T follicular helper cell (primary cell): ENCODE measurements at regions not wholly inside any gene's neighbourhood (a gene's known extent, or its start where the extent isn't known, plus 50 kb on each side); places are given as distances from the start of the nearest gene placed in this dataset.
"Not testable (repeated sequence)": the region's sequence is repeated elsewhere in the genome, so short reads cannot be mapped to it uniquely, and the experiment has no call there.

ENCODE experiments used
- DNase-seq: peaks from one replicate; pipeline ENCODE4 v3.0.0-alpha.2; 2020; ENCODE audit warnings: low read depth

DNA sequence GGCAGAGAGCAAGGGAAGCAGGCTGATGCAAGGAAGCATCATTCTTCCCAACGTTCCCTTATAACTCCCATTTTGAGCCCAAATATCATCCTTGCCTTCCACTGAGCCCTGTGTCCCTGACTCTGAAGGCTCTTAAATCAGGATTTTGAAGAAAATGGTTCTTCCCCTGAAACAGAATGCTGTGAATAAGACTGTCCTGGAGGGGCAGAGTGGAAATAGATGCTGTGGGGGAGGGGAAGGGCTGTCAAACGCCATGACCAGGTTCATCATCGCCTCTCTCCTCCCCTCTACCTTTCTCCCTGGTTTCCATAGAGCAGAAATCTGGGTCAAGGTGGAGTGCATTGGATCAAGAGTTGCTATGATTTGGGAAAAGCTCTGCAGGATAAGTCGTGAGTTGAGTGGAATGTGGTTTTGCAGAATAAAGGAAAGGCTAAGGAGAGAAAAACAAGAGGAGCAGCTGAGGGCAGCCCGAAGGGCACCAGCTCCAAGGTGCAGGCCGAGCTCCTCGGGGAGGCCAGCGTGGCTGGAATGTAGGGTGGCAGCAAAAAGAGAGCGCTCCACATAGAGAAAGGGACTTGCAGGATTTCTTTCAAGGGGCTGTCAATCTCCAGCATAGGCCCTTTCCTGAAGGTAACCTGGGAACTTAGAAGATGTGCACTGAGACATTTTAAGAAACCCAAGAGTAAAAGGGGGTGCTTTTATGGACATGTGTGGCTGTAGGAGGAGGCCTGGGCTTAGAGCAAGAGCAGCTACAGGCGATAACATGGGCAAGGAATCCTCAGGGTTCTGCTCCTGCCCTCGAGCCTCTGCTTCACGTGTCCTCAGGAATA, 120.8 kb upstream of the CDYL start:
- DNase-seq, result no peak

DNA sequence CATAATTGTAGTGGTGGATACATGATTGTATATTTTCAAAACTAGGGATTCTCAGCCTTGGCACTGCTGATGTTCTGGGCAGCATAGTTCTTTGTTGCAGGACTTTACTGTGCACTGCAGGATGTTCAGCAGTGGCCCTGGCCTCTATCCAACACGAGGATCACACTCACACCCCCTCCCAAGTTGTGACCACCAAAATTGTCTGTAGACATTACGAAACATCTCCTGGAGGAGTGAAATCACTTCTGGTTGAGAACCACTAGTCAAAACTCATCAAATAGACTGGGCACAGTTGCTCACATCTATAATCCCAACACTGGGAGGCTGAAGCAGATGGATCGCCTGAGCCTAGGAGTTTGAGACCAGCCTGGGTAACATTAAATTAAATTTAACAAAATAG, 123.1 kb upstream of the CDYL start:
- no peak for DNase-seq

DNA sequence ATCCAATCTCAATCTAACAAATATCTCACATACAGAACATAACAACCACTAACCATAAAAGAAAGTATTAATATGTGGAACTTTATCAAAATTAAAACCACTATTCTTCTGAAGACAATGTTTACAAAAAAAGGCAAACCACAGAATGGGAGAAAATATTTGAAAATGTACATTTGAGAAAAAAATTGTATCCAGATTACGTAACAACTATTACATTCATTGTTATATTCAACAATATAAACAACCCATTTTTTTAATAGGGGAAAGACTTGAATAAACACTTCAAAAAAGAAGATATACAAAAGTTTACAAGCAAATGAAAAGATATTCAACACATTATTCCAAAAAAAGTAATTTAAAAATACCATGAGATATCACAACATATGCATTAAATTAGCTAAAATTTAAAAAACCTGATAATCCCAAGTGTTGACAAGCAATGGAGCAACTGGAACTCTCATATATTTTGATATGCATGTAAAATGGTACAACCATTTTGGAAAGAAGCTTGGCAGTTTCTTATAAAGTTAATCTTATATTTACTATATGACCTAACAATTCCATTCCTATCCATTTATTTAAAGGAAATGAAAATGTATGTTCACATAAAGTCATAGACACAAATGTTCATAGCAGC, 124.3 kb upstream of the CDYL start:
- DNase-seq, result no peak

DNA sequence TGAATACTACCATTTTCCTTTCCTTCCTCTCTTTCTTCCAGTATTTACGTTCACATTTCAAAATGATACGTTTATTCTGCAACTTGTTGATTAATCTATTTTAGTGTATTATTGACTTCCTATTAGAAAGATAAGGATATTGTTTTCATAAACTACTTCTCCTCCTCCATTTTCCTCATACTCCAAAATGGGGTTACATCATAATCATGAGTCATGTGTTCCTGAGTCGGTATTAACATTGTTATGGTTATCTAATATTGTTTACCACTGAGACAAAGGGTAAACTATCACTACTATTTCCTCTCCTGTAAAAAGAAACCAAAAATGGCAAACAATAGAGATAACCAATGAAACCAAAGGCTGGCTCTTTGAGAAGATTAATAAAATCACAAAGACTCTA, 126.5 kb upstream of the CDYL start:
- no peak for DNase-seq

DNA sequence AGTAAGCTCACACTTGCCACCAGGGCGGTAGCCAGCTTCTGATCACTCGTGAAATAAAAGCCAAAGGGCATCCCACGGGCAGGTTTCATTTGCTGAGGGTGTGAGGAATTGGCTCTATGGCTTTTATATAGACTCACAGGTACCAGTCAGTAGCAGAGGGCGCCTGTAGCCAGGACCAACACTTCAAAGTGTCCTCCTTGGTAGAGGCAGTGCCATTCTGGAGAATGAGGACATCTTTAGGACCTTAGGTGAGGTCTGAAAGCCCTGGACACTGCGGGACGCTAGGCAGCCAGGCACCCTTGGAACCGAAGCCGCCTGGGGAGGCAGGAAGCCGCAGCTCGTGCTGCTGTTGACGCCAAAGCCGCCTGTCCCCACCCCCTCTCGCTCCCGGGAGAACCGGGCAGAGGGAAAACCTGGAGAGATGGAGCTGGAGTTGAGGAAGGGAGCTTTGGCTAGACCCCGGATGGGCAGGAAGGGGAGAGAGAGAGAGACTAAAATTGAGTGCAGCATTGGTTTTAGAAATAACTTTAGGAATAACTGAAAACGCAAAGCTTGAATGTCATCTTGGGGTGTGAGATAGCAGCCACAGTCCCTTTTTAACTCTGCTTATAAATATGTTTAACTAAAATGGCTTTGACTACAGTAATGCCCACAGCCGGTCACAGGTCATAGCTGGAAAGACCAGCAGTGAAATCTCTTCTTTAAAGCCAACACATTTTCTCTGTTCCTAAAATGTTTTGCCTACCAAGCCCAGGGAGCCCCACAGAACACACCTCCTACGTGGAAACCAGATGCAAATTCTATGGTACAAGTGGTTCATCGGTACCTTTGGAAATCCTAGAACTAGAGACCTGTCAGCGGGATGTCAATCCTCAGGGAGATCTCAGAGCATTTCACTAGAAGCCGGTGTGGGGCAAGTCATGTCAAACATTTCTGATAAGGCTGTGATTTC, 128.5 kb upstream of the CDYL start:
- no peak for DNase-seq

DNA sequence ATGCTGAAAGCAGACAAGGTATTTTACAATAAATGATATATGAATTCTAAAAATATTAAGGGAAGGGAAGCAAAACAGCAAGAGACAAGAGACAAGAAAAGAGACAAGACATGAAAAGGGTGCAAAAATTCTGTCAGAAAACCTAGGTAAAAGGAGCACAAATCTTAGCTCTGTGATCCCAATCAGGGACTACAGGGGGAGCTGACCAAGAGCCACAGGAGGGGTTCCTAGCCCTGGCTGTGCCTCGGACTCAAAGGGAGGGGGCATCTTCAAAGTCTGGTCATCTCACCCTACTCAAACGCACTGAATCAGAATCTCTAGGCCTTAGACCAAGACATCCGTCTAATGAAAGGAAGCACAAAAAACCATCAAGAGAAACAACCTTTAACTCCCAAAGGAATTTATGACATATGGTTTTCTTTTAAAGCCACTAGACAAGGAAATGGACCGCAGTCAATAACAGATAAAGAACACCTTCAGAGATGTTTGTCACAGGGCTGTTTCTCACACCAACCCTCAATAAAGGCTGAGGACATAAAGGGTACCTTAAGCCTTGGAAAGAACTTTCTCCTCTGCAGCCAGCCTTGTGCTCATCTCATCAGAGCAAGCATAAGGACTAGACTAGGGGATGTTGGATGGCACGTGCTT, 130.4 kb upstream of the CDYL start:
- DNase-seq, result no peak

DNA sequence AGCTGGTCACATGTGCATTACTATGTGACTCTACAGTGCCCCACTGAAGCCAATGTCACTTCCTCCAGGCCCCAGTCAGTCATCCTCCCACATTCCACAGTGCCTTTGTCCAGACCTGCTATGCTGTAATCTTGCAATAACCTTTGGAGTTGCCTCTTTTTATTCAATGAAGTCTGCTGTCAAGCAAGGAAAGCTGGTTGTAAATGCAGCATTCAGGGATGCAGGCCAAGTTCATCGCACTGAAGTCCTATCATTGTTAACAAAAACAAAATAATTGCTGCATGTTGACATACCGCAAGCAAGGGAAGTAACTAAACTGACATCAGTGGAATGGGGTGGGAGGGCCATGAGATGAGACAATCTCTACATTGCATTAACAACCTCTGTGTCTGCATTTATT, 131.2 kb upstream of the CDYL start:
- DNase-seq, result no peak

DNA sequence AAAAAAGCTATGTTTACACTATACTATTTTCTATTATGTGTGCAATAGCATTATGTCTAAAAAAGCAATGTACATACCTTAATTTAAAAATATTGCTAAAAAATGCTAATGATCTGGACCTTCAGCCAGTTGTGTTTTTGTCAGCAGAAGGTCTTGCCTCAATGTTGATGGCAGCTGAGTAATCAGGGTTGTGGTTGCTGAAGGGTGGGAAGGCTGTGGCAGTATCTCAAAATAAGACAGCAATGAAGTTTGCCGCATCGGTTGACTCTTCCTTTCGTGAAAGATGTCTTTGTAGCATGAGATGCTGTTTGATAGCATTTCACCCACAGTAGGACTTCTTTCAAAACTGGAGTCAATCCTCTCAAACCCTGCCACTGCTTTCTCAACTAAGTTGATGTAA, 134.7 kb upstream of the CDYL start:
- DNase-seq, result no peak

DNA sequence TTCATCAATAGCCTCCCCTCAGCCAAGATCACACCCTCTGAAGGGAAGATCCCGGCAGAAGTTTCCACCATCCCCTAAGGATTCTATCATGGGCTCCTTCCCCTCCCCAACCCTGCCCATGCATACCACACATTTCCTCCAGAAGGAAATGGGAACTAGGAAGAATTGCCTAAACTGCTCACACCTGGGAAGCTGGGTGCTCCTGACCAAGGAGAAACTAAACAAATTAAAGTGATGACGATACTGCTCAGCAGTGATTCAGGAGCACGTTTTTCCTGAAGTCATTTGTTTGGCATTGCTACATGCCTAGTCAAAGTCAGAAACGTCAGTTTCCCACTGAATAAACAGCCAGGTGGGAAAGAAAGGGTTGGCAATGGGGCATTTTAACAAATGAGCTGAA, 136.1 kb upstream of the CDYL start:
- DNase-seq, result no peak

DNA sequence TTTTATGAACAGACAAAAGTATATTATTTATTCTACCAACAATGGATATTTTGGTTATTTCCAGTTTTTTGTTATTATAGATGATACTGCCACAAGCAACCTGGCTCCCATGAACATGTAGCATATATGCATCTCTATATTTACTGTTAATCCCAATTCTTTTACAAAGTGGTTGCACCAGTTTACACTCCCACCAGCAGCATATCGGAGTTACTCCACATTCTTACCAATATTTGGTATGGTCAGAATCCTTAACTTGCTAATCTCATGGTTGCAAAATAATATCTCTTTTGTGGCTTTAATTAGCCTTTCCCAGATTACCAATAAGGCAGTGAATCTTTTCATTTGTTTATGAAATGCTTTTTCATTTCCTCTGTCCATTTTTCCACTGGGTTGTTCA, 137.6 kb upstream of the CDYL start:
- no peak for DNase-seq

DNA sequence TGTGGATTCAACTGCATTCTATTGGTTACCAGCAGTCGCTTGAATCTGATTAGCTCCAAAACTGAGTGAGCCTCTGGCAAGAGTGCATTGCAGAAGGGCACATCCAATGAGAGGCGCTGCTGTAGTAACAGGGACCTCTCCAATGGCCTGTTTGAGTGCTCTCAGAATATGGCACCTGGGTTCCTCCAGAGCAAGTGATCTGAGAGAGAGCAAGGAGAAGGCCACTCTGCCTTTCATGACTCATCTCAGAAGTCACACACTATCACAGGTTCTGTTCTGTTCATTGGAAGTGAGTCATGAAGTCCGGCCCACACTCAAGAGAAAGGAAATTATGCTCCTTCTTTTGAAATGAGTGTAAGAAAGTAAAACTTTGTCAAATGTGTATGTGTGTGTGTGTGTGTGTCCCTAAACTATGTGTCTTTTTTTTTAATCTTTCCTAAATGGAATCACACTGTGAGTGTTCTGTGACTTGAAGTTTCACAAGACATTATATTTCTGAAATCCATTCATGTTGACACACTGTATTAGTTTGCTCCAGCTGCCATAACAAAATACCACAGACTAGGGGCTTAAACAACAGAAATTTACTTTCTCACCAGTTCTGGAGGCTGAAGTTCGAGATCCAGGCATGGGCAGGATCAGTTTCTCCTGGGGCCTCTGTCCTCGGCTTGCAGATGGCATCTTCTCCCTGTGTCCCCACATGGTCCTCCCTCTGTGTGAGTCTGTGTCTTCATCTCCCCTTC, 138.3 kb upstream of the CDYL start:
- DNase-seq, result no peak

DNA sequence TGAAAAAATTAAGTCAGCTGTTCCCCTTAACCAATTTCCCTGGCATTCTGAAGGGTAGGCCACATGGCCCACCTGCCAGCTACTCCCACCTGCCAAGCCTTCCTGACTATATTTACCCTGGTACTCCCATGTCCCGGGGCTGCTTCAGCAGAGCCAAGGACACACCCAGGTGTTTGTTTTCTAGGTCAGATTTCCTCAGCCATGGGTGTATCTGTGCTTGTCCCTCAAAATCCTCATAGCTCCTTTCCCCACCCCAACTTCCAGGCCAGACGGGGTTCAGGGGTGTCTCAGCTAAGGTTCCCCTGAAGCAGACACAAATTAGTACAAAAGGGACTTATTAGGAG, 139.4 kb upstream of the CDYL start:
- DNase-seq, result no peak

DNA sequence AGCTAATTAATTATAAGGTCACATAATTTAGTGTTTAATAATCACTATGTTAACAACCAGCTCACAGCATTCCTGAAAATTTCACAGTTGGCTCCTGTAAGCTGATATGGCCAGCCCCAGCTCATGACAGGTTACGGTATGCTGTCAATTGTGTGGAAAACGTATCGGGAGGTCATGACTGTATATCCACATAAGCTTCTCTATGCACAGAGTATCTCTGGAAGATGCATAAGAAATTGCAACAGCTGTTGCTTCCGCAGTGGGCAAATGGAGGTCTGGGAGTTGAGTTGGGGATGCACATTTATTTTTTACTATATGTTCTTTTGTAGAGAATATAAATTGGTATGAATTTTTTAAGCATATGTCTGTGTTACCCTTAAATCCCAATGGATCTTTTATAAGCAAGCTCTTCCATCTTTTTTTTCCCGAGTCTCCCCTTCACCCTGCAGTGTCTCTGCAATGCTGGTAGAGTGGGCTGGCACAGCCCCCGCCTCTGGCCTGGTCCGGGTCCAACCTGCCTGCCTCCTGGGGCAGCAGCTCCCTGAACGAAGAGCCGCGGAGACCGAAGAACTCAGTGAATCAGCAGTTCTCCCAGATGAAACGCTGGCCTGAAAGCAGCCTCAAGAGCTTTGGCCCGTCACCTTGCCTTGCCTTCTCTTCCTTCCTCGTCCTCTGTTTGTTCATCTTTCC, 139.9 kb upstream of the CDYL start:
- DNase-seq, result no peak

DNA sequence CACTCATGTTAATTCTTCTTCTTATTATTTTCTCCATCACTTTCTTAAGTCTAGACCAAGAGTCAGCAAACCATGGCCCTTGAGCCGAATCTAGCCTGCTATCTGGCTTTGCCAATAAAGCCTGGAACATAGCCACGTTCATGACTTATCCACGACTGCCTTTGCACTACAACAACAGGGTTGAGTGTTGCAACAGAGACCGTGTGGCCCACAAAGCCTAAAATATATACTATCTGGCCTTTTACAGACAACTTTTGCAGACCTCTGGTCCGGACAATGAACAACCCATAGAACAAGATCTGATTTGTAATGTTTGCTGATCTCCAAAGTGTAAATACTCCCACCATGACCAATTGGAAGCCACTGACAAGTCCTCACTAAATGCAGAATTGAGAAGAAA, 140.5 kb upstream of the CDYL start:
- DNase-seq, result no peak

DNA sequence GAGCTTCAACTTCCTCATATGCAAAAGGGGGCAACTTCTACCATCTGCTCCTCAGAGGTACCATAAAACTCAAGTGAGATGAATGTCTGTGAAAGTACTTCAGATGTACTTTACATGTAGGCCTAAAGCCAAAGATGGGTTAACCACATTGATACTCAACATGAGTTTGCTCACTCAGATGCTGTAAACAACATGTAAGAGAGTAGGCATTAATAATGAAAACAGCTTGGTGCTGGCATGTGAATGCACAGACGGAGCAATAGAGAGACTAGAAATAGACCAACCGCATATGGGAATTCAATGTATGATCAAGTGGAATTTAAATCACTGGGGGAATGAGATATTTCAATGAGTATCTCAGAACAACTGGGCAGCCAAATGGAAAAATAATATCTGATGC, 143.8 kb upstream of the CDYL start:
- DNase-seq, result no peak

DNA sequence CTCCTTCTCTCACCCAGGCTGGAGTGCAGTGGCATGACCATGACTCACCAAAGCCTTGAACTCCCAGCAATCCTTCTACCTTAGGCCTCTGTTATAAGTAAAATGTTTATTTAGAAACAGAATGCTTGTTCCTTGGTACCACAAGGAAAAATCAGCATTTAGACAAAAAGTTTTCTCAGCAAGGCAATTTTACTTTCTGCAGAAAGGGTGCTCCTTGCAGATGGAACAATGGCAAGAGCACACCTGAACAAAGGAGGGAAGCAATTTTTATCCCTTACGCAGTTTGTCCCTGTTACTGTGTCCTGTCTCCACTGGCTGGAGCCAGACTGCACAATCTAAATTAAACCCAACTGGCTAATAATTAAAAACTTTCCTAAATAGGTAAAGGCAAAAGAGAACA, 146.4 kb upstream of the CDYL start:
- not testable (repeated sequence) for DNase-seq

DNA sequence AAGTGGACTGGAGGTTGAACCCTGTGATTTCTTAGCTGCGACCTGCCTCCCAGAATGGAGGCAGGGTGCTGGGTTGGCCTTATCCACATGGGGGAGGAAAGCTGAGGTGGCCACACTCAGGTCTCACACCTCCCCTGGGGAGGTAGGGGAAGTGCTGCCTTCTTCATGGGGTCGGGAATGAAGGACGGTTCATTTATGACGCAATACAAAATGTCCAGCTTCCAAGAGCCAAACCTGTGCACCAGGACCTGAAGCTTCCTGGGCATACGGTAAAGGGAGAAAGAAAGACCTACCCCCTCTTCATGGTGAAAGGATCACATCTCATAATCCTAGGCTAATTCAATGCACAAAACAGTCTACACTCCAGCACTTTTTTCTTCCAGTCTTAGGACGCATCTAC, 150.6 kb upstream of the CDYL start:
- no peak for DNase-seq

DNA sequence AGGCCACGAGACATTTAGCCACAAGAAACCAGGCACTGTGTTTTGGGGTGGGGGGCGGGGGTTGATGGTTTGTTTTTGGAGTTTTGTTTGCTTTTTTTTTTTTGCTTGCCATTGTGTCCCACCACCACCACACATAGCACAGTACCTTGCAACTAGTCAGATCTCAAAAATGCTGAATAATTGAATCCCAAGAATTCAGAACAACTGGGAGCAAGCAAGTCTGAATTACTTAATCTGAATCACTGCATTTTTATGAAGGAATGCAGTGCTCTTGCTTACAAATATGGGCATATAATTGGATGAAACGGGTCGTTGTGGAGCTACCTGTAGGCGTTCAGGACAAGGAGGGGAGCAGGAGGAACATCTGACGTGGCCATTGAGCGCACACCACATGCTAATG, 151.5 kb upstream of the CDYL start:
- DNase-seq, result no peak

DNA sequence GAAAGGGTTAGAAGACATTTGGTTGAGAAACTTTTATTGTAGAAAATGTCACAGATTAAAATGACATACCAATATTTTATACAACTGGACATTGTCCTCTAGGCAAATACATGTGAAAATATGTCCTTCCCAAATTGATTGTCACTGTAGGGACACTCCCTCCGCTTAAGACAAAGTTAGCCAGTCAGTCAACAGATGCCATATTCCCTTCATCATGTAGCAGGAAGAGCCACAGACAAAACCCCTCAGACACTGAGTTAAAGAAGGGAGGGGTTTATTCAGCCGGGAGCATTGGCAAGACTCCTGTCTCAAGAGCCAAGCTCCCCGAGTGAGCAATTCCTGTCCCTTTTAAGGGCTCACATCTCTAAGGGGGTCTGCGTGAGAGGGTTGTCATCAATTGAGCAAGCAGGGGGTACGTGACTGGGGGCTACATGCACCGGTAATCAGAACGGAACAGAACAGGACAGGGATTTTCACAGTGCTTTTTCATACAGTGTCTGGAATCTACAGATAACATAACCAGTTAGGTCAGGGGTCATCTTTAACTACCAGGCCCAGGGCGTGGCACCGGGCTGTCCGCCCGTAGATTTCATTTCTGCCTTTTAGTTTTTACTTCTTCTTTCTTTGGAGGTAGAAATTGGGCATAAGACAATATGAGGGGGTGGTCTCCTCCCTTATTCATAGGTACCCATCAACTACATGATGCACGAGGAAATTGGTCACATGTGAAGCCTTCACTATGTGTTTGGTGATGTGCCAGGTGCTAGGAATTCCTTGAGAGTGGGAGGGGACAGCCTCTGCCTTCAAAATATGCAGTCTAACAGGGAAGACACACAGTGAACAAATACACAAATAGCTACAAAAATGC, 155.7 kb upstream of the CDYL start:
- DNase-seq, result no peak

DNA sequence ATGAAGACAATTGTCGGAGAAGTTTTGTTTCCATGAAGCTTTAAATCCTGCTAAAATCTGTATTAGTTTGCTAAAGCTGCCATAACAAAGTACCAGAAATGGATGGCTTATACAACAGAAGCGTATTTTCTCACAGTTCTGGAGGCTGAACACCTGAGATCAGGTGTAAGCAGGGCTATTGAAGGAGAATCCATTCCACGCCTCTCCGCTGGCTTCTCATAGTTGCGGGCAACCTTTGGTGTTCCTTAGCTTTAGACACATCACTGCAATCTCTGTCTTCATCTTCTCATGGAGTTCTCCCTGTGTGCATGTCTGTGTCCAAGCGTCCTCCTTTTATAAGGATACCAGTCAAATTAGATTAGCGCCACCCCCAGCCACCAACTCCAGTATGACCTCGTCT, 159.9 kb upstream of the CDYL start:
- DNase-seq, result no peak
